CD4-positive, alpha-beta T cell treated with Interleukin-6 for 4 hours (primary cell): ENCODE measurements at regions not wholly inside any gene's neighbourhood (a gene's known extent, or its start where the extent isn't known, plus 50 kb on each side); places are given as distances from the start of the nearest gene placed in this dataset.

Experiments used
- DNase-seq: peaks from one replicate; pipeline ENCODE4 v3.0.0-alpha.2; 2020; ENCODE audit warnings: mixed read lengths

DNA sequence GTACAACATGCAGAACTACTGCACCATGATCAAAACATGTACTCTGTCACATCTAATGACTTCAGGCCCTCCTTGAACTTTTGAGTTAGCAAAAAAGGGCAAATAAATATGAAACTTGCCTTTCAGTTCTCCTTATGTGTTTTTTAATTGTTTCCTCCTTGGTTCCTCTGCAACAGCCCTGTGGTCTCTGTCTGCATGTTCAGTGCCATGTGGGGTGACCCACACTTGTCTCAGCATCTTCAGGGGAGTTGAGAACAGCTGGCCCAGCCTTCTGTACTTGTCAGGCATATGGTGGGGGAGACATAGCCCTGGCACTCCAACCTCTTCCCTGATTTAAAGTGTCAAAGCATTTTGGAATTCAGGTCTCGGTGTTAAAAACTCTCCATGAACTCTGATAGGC lies 188.0 kb upstream of the PGRMC2 start:
- no peak for DNase-seq

DNA sequence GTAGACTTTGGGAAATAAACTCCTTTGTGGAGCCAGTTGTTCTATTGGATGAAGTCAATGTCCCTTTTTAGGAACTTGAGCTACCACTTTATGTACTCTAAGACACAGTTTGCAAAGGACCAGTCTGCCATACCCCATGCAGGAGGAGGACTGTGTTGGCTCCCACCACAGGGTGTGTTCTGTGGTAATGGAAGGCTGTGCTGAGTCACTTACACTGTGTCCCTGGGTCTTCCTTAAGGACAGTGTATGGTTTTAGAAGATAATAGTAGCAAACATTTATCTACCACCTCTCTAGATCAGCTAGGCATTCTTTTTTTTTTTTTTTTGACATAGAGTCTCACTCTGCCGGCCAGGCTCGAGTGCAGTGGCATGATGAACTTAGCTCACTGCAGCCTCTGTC lies 184.0 kb upstream of the PGRMC2 start:
- DNase-seq, result no peak

DNA sequence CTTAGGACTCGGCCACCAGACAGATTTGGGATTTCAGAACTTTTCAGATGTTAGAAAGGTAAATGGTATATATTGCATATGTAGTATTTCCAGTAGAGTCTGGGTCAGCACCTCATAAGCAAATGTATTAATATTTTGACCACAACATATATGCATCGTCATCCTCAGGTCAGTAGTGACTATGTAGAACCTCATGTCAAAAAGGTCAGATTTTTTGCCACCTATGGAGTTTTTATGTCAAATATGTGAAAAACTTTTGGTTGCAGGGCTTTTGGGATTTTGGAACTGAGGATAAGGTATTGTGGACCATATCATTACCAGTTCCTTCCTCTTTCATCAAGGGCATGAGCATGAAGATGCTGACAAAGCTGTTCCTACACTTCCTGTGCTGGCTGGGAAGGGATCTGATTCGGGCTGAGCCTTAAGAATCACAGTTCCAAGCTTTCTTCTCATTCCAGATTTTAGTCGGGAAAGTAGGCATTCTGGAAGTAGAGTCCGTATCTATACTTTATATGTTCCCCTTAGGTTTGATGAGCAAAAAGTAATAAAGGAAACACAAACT lies 183.0 kb upstream of the PGRMC2 start:
- DNase-seq, result no peak

DNA sequence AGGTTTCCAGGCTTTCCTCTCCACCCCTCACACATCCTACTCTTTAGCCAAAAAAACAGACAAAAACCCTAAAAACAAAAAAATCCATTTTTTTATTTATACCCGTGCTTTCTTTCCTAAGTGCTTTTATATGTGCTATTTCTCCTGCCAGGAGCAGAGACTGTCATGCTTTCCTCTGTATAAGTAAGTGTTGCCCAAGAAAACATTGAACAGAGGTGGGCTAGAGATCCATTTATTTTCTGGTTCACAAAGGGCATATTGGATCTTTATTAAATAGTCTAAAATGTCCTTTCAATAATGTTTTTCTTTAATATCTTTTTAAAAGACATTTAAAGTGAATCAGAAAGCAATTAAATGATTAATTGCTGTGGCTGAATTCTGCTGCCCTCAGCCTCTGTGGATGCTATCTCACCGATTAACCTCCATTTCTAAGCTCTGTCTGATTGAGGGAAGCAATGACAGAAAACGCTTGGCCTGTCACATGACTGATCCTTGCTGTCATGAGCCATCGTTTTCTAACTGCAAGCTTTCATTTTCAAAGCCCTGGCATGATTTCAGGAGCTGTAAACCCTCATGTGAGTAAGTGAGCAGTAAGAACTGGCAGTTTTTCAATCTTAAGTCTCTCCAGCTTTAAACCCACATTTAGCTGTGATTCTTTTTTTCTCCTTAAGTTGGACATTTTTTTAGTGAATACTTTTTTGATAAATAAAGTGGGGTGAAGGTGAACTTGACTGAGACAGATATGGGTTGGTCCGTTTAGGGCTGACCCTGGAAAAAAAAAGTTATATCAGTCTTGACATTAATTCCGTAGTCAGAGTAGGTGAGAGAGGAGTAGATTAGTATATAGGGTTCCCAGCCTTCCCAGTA lies 180.7 kb upstream of the PGRMC2 start:
- DNase-seq, result no peak

GRCh38 chr4:128465523-128465922 lies 177.9 kb upstream of the PGRMC2 start:
- DNase-seq, result no peak

GRCh38 chr4:128463006-128463405 lies 175.4 kb upstream of the PGRMC2 start:
- DNase-seq, result no peak

GRCh38 chr4:128462103-128462783 lies 174.6 kb upstream of the PGRMC2 start:
- DNase-seq, result no peak

GRCh38 chr4:128461291-128462102 lies 173.9 kb upstream of the PGRMC2 start:
- DNase-seq, result no peak

GRCh38 chr4:128459547-128459946 lies 171.9 kb upstream of the PGRMC2 start:
- DNase-seq, result no peak

DNA sequence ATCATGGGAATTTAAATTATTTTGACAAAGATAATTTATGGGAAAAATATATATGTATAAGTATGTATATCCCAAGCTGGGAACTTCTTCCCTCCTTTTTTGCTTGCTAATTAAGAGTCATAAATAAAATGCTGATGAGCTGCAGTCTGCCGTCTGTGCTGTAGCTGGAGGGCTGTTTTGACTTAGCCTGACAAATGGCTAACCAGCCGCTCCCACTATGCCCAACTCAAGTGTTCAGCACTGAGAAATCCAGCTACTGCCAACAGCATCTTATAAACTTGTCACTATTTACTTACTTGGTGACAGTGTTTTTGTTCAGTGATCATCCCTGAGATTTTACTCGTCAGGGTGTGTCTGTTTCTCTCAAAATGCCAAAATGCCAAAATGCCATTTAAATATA lies 171.2 kb upstream of the PGRMC2 start:
- no peak for DNase-seq

DNA sequence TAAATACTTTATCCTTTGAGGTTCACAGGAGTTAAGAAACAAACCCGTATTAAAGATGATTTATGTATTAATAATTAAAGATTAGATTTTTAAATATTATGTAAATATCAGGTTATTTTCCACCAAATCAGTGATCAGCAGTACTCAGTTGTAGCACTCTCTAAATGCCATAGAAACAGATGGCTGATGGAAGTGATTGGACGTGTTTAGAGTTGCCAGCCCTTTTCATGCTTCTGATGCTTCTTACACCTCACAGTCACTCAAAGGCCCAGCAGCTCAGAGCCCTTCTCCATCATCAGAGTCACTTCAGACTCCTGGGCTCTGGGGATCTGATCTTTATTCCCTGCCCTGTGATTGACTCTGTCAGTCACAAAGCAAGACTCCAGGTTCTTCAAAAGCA lies 170.1 kb upstream of the PGRMC2 start:
- DNase-seq, result no peak

- DNase-seq, result no peak
These were observed 168.6 kb upstream of the PGRMC2 start for GRCh38 chr4:128456171-128456570.

- no peak for DNase-seq
These were observed 167.9 kb upstream of the PGRMC2 start for GRCh38 chr4:128455480-128455879.

- DNase-seq, result no peak
These were observed 167.3 kb upstream of the PGRMC2 start for GRCh38 chr4:128454881-128455280.

DNA sequence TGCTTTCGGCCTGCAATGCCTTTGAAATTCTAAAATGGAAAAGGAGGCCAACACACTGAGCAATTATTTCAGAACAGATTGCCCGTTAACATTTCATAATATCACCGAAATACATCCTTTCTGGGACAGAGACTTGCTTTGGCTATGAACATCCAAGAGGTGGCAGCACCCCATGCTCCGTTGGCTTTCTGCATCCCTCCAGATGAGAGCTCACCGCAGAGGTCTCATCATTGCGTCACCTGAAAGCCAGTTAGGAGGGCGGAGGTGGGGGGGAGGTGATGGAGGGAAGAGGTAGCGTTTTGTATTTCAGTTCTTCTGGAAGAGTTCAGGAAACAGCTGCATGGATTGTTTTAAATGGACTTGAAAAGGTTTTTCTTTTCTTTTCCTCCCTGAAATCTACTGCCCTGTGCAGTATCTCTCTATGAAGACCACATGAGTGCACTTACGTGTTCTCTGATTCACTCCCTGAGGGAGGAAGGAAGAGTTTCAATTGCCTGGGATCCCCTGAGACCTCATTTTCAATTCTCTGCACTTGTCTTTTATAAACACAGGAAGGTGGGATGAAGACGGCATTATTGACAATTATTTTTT lies 166.8 kb upstream of the PGRMC2 start:
- DNase-seq, result peak; percentile 53

DNA sequence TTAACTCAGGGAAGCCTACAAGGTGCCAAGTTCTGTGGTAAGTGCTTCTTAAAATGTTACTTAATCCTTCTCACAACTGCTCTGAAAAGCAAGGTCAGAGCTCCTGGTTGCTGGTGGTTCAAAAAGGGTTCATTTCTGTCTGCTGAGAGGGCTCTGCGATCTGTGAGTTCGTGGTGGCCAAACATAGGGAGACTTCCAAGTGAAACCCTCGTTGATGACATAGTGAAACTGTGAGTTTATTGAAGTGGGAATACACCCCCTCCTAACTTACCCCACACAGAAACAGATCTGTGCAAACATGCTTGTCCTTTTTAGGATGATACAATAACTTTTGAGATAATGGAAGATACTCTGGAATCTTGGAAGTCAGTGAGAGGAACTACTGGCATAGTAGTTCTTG lies 164.8 kb upstream of the PGRMC2 start:
- DNase-seq, result no peak

DNA sequence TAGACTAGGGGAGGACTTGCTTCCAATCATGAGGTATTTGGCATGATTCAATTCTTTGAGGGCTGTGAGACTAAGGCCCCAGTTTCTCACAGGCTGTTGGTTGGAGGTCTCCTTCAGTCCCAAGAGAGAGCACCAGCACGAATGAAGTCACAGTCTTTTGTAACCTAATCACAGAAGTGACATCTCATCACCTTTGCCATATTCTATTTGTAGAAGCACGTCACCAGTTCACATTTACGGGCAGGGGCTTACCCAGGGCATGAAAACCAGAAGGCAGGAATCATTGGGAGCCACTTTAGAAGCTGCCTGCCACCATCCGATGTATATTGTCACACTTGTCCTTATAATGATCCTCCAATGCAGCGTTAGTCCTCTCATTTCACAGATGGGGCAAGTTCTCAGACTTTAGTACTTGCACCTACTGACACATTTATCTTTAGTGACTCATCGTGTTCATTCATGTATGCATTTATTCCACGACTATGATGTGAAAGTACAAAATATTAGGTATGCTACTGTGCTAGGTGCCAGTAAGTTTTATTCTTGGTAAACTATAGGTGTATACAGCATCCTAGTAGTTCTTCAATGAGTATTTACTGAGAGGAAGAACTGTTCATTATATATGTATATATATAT lies 163.8 kb upstream of the PGRMC2 start:
- no peak for DNase-seq

DNA sequence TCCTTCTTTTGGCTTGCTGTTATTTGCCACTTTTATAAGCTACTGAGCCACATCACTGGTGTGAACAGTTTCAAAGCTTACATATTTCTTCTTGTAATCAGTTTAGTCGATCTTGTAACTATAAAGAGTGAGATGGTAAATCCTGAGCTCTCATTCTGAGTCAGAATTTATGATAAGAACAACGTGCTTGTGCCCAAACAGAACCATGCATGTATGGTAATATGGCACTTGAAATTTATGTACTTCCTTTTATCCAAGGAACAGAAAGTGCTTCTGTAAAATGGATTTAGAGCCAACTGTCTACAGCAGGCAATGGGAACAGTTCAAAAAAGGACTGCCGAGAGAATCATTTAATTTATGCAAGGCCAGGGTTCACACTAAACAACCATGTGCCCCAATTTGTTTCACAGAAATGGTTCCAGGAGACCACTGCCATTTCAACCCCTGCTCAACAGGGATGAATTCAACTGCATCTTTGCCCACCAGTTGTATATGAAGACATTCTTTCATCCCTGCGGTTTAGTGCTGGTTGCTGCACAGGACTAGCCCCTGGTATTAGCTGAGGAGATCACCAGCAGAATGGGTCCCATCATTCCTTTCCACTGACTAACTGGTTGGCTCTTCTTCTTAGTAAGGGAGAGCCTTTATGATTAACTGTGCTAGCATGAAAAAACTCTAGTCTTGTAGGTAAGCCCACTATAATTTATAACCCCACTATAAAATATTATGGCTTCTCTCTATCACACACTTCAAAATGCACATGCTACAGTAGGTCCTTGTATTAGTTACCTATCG lies 162.9 kb upstream of the PGRMC2 start:
- DNase-seq, result no peak

- DNase-seq, result no peak
These were observed 161.6 kb upstream of the PGRMC2 start for GRCh38 chr4:128449251-128449650.

- DNase-seq, result no peak
These were observed 157.1 kb upstream of the PGRMC2 start for GRCh38 chr4:128444544-128445302.

DNA sequence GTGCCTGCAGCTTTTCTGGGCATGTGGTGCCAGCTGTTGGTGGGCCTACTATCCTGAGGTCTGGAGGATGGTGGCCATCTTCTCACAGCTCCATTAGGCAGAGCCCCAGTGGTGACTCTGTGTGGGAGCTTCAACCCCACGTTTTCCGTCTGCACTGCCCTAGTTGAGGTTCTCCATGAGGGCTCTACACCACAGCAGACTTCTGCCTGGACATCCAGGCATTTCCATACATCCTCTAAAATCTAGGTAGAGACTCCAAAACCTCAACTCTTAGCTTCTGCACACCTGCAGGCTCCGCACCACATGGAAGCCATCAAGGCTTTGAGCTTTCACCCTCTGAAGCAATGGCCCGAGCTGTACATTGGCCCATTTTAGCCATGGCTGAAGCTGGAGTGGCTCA lies 153.3 kb upstream of the PGRMC2 start:
- no peak for DNase-seq
